Loucy (cell line): ENCODE measurements at regions not wholly inside any gene's neighbourhood (a gene's known extent, or its start where the extent isn't known, plus 50 kb on each side); places are given as distances from the start of the nearest gene placed in this dataset.

ENCODE experiments used
- EZH2phosphoT487 ChIP-seq: fragments of 200-600 bp; IDR thresholded peaks from 2 replicates; pipeline ENCODE4 v1.6.1; 2018; ENCODE audit warnings: antibody characterized with exemption, mild to moderate bottlenecking, moderate library complexity, borderline replicate concordance
- TF ChIP-seq, protein P1 (sequence below): fragments of 200-600 bp; sonication (generic); conservative IDR thresholded peaks from 2 replicates; pipeline ENCODE4 v1.5.1; 2014; ENCODE audit warnings: mild to moderate bottlenecking, antibody characterized with exemption, low read length

DNA sequence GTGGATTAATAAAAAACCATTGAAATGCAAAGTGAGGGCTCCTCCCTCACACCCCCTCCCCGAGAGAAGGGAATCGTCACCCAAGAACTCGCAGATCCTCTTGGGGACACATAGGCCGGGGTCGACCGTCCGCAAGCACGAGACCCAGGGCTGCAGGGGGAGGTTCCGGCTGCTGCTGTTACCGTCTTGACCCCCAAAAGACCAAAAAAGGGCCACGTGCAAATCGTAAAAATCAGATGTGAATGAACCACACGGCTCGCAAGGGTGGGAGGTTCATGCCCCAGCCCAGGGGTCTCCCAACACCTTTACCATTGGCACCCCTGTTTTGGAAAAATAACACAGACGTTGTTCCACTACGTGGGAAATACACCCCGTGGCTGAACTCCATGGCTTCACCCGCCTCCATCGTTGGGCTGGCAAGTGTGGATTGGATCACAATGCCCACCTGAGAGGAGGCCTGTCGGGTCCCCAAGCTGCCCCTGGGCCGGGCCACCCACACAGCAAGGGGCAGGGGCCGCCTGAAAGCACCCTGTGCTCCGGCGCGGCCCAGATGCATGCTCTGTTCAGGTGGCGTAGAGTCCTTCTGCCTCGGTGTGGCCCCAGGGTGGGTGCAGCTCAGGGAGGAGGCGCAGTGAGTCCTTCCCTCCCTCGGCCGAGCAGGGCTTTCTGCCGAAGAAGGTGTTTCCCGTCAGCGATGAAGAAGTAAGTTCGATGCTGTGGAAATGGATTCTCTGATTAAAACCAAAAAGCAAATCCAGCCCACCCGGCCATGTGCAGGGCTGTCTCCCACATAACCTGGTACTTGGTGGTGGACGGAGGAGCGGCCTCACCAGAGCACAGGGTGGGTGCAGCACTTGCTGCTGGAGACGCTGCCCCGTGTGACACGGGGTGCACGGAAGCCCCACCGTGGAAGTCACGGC lies 85.0 kb downstream of the YTHDF1 start:
- TF ChIP-seq, protein P1, sequence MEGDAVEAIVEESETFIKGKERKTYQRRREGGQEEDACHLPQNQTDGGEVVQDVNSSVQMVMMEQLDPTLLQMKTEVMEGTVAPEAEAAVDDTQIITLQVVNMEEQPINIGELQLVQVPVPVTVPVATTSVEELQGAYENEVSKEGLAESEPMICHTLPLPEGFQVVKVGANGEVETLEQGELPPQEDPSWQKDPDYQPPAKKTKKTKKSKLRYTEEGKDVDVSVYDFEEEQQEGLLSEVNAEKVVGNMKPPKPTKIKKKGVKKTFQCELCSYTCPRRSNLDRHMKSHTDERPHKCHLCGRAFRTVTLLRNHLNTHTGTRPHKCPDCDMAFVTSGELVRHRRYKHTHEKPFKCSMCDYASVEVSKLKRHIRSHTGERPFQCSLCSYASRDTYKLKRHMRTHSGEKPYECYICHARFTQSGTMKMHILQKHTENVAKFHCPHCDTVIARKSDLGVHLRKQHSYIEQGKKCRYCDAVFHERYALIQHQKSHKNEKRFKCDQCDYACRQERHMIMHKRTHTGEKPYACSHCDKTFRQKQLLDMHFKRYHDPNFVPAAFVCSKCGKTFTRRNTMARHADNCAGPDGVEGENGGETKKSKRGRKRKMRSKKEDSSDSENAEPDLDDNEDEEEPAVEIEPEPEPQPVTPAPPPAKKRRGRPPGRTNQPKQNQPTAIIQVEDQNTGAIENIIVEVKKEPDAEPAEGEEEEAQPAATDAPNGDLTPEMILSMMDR, result no peak
- no peak for TF ChIP-seq EZH2phosphoT487
